ENCODE measurements at regions not wholly inside any gene's neighbourhood (a gene's known extent, or its start where the extent isn't known, plus 50 kb on each side); places are given as distances from the start of the nearest gene placed in this dataset.
"Not testable (repeated sequence)": the region's sequence is repeated elsewhere in the genome, so short reads cannot be mapped to it uniquely, and the experiment has no call there.

- TF ChIP-seq POLR2A (IDR thresholded peaks at IDR 0.05; ENCODE audit: low read depth, low read length), result no peak
- no peak for DNase-seq (ENCODE audit: insufficient read length, low spot score)
- FAIRE-seq, result no peak
These were observed 536.2 kb downstream of the CBLN4 start for GRCh38 chr20:55469074-55469473.

GRCh38 chr20:55461519-55461918 is 543.8 kb downstream of the CBLN4 start:
- TF ChIP-seq POLR2A (IDR thresholded peaks at IDR 0.05; ENCODE audit: low read depth, low read length), result no peak
- no peak for DNase-seq (ENCODE audit: insufficient read length, low spot score)
- no peak for FAIRE-seq

GRCh38 chr20:55456316-55456940 is 548.9 kb downstream of the CBLN4 start:
- no peak for TF ChIP-seq POLR2A (IDR thresholded peaks at IDR 0.05; ENCODE audit: low read depth, low read length)
- FAIRE-seq, result no peak
- no peak for DNase-seq (ENCODE audit: insufficient read length, low spot score)

- FAIRE-seq, result no peak
- no peak for DNase-seq (ENCODE audit: insufficient read length, low spot score)
- no peak for TF ChIP-seq POLR2A (IDR thresholded peaks at IDR 0.05; ENCODE audit: low read depth, low read length)
These were observed 556.2 kb downstream of the CBLN4 start for GRCh38 chr20:55449091-55449490.

- FAIRE-seq, result no peak
- DNase-seq (ENCODE audit: insufficient read length, low spot score), result no peak
- TF ChIP-seq POLR2A (IDR thresholded peaks at IDR 0.05; ENCODE audit: low read depth, low read length), result no peak
These were observed 559.0 kb downstream of the CBLN4 start for GRCh38 chr20:55446301-55446700.

- TF ChIP-seq POLR2A (IDR thresholded peaks at IDR 0.05; ENCODE audit: low read depth, low read length), result no peak
- FAIRE-seq (no peak), DNase-seq (ENCODE audit: insufficient read length, low spot score) (no peak)
These were observed 566.2 kb downstream of the CBLN4 start for GRCh38 chr20:55439070-55439469.

GRCh38 chr20:55437798-55438415 is 567.4 kb downstream of the CBLN4 start:
- DNase-seq (ENCODE audit: insufficient read length, low spot score) (no peak), FAIRE-seq (no peak)
- TF ChIP-seq POLR2A (IDR thresholded peaks at IDR 0.05; ENCODE audit: low read depth, low read length), result no peak

- DNase-seq (ENCODE audit: insufficient read length, low spot score) (no peak), FAIRE-seq (no peak)
- no peak for TF ChIP-seq POLR2A (IDR thresholded peaks at IDR 0.05; ENCODE audit: low read depth, low read length)
These were observed 580.4 kb downstream of the CBLN4 start for GRCh38 chr20:55424968-55425367.

- no peak for FAIRE-seq
- no peak for DNase-seq (ENCODE audit: insufficient read length, low spot score)
- no peak for TF ChIP-seq POLR2A (IDR thresholded peaks at IDR 0.05; ENCODE audit: low read depth, low read length)
These were observed 580.8 kb downstream of the CBLN4 start for GRCh38 chr20:55424476-55424875.

GRCh38 chr20:55417836-55418235 is 587.5 kb downstream of the CBLN4 start:
- TF ChIP-seq POLR2A (IDR thresholded peaks at IDR 0.05; ENCODE audit: low read depth, low read length), result no peak
- FAIRE-seq, result no peak
- DNase-seq (ENCODE audit: insufficient read length, low spot score), result no peak

- no peak for TF ChIP-seq POLR2A (IDR thresholded peaks at IDR 0.05; ENCODE audit: low read depth, low read length)
- FAIRE-seq (peak; percentile 72), DNase-seq (ENCODE audit: insufficient read length, low spot score) (peak; percentile 6)
These were observed 589.7 kb downstream of the CBLN4 start for GRCh38 chr20:55415567-55416142.

- FAIRE-seq; DNase-seq (ENCODE audit: insufficient read length, low spot score): not testable (repeated sequence)
These were observed 592.8 kb downstream of the CBLN4 start for GRCh38 chr20:55412508-55412907.

- DNase-seq (ENCODE audit: insufficient read length, low spot score) (no peak), FAIRE-seq (no peak)
These were observed 598.4 kb downstream of the CBLN4 start for GRCh38 chr20:55406891-55407290.

GRCh38 chr20:55394592-55394991 is 610.7 kb downstream of the CBLN4 start:
- FAIRE-seq (no peak), DNase-seq (ENCODE audit: insufficient read length, low spot score) (no peak)
- TF ChIP-seq POLR2A (IDR thresholded peaks at IDR 0.05; ENCODE audit: low read depth, low read length), result no peak

More at GRCh38 chr20:55406891-55407290, 598.4 kb downstream of the CBLN4 start:
- no peak for TF ChIP-seq POLR2A (IDR thresholded peaks at IDR 0.05; ENCODE audit: low read depth, low read length)

- TF ChIP-seq POLR2A (IDR thresholded peaks at IDR 0.05; ENCODE audit: low read depth, low read length), result no peak
- FAIRE-seq (no peak), DNase-seq (ENCODE audit: insufficient read length, low spot score) (no peak)
These were observed 614.5 kb downstream of the CBLN4 start for GRCh38 chr20:55390791-55391190.
